ENCODE measurements at regions not wholly inside any gene's neighbourhood (a gene's known extent, or its start where the extent isn't known, plus 50 kb on each side); places are given as distances from the start of the nearest gene placed in this dataset.
A peak's percentile ranks its signal among the peaks of the same experiment; 100 is the strongest.

- TF ChIP-seq CTCF (conservative IDR thresholded peaks at IDR 0.05; ENCODE audit: low read depth, low read length) (peak; percentile 65), EZH2 (IDR thresholded peaks at IDR 0.05; ENCODE audit: borderline replicate concordance, low read depth, low read length, poor library complexity, severe bottlenecking) (no peak)
Measured at GRCh38 chr1:80218112-80218511, 1211.6 kb upstream of the ADGRL4 start.

All from A673 (cell line).